Endothelial cell of umbilical vein (primary cell): ENCODE measurements at regions not wholly inside any gene's neighbourhood (a gene's known extent, or its start where the extent isn't known, plus 50 kb on each side); places are given as distances from the start of the nearest gene placed in this dataset.

Experiments
- BruUV-seq: library from RNA; stranded (reverse); fragments of 400-500 nt; replicated peaks from 2 replicates; lab custom pipeline; 2021; lab: Mats Ljungman, UMichigan
- CTCF ChIA-PET: fragments of 300-600, 350-600 bp; sonication (Branson Sonifier 250); formaldehyde crosslinking; loops from one replicate; lab custom pipeline; 2021; ENCODE audit warnings: antibody characterized with exemption, inconsistent platforms; lab: Charles Lee
- POLR2A ChIA-PET: fragments of 300-600, 350-600 bp; sonication (Branson Sonifier 250); formaldehyde crosslinking; loops from one replicate; lab custom pipeline; 2021; ENCODE audit warnings: antibody characterized with exemption, inconsistent platforms; lab: Charles Lee
- DNase-seq: peaks from one replicate; pipeline ENCODE4 v3.0.0-alpha.2; 2011; ENCODE audit warnings: low read depth, low spot score
- FAIRE-seq: peaks from 2 replicates; lab custom pipeline; 2011; peaks lifted over from hg19 to GRCh38; lab: Jason Lieb, UNC
- H2AFZ ChIP-seq: 2 replicates; pipeline ENCODE4 v1.6.0; 2012; ENCODE audit warnings: low read depth, low read length, control low read depth, inconsistent platforms
- H3K27ac ChIP-seq: 2 replicates; pipeline ENCODE4 v1.5.1; 2011; ENCODE audit warnings: low read depth, mild to moderate bottlenecking, control low read depth, low read length, moderate library complexity; ENCODE audit not compliant: insufficient read depth
- H3K27me3 ChIP-seq, 2 experiments: 2 replicates each; pipeline versions ENCODE4 v1.6.0 to v1.6.1; 2011; ENCODE audit warnings: low read length in 2 of 2, mixed read lengths in 1 of 2; ENCODE audit not compliant: control insufficient read depth in 2 of 2, insufficient read depth in 2 of 2
- H3K36me3 ChIP-seq, 2 experiments: 2 replicates in 1 of 2; 3 replicates in 1 of 2; pipeline ENCODE4 v1.5.1; 2011; ENCODE audit warnings: low read length in 2 of 2, mild to moderate bottlenecking in 1 of 2, moderate library complexity in 1 of 2; ENCODE audit not compliant: control insufficient read depth in 2 of 2, insufficient read depth in 2 of 2; ENCODE audit errors: extremely low read depth in 1 of 2
- H3K4me1 ChIP-seq: 3 replicates; pipeline ENCODE4 v1.5.1; 2011; ENCODE audit warnings: mild to moderate bottlenecking, low read length; ENCODE audit not compliant: control insufficient read depth, insufficient read depth; ENCODE audit errors: extremely low read depth
- H3K4me2 ChIP-seq: 2 replicates; pipeline ENCODE4 v1.6.1; 2011; ENCODE audit warnings: low read length, control low read depth, mixed read lengths; ENCODE audit not compliant: insufficient read depth
- H3K4me3 ChIP-seq, 3 experiments: fragments of 200-600 bp in 1 of 3; sonication (generic), shearing (Covaris generic) in 1 of 3; replicated peaks in 1 of 3; 2 replicates each; pipeline ENCODE4 v1.5.1; 2011 to 2016; ENCODE audit warnings: control low read depth in 3 of 3, low read length in 3 of 3, mild to moderate bottlenecking in 2 of 3, inconsistent platforms in 1 of 3, low read depth in 1 of 3, moderate library complexity in 1 of 3; ENCODE audit not compliant: insufficient read depth in 1 of 3
- H3K79me2 ChIP-seq: 2 replicates; pipeline ENCODE4 v1.6.0; 2012; ENCODE audit warnings: low read length, inconsistent platforms; ENCODE audit not compliant: control insufficient read depth, insufficient read depth
- H3K9ac ChIP-seq: replicated peaks from 2 replicates; pipeline ENCODE3; 2011; ENCODE audit warnings: low read length, control low read depth; ENCODE audit not compliant: insufficient read depth; ENCODE audit errors: extremely low read depth
- H3K9me1 ChIP-seq: replicated peaks from 3 replicates; pipeline ENCODE4 v1.6.0; 2011; ENCODE audit warnings: mild to moderate bottlenecking, low read length; ENCODE audit not compliant: control insufficient read depth, insufficient read depth; ENCODE audit errors: extremely low read depth
- H3K9me3 ChIP-seq: replicated peaks from 2 replicates; pipeline ENCODE4 v1.5.1; 2012; ENCODE audit warnings: low read length, inconsistent platforms; ENCODE audit not compliant: control insufficient read depth, insufficient read depth
- H4K20me1 ChIP-seq: replicated peaks from 2 replicates; pipeline ENCODE3; 2011; ENCODE audit warnings: mild to moderate bottlenecking, low read length; ENCODE audit not compliant: control insufficient read depth, insufficient read depth; ENCODE audit errors: extremely low read depth
- CTCF ChIP-seq, 2 donors: IDR thresholded peaks; 1 replicate in 1 of 2; 2 replicates in 1 of 2; pipeline ENCODE4 v1.5.1; 2011; ENCODE audit warnings: low read length in 2 of 2, mild to moderate bottlenecking in 2 of 2, moderate library complexity in 2 of 2, control low read depth in 1 of 2, inconsistent platforms in 1 of 2, low read depth in 1 of 2; ENCODE audit not compliant: insufficient read depth in 1 of 2; ENCODE audit errors: extremely low read depth in 1 of 2
- EZH2 ChIP-seq: IDR thresholded peaks from 2 replicates; pipeline ENCODE4 v1.6.1; 2012; ENCODE audit warnings: borderline replicate concordance, low read depth, mild to moderate bottlenecking, moderate library complexity, low read length, inconsistent platforms; ENCODE audit not compliant: severe bottlenecking
- FOS ChIP-seq: IDR thresholded peaks from 2 replicates; pipeline ENCODE4 v1.6.1; 2011; ENCODE audit warnings: mild to moderate bottlenecking, low read length, moderate library complexity, borderline replicate concordance; ENCODE audit not compliant: insufficient read depth
- GATA2 ChIP-seq: IDR thresholded peaks from 2 replicates; pipeline ENCODE4 v1.7.0; 2011; ENCODE audit warnings: low read depth, mild to moderate bottlenecking, moderate library complexity, mixed read lengths, low read length; ENCODE audit not compliant: insufficient read length, insufficient read depth
- JUN ChIP-seq: IDR thresholded peaks from 2 replicates; pipeline ENCODE4 v1.6.1; 2011; ENCODE audit warnings: borderline replicate concordance, low read depth; ENCODE audit not compliant: insufficient read length, insufficient read depth
- MAX ChIP-seq: IDR thresholded peaks from 2 replicates; pipeline ENCODE4 v1.6.1; 2011; ENCODE audit not compliant: insufficient read depth, insufficient read length
- MYC ChIP-seq: IDR thresholded peaks from one replicate; pipeline ENCODE4 v1.6.1; 2011; ENCODE audit warnings: mild to moderate bottlenecking, low read depth, low read length
- POLR2A ChIP-seq: IDR thresholded peaks from 2 replicates; pipeline ENCODE4 v1.6.1; 2012; ENCODE audit warnings: low read depth, mild to moderate bottlenecking, control low read depth, low read length
- POLR2AphosphoS5 ChIP-seq: IDR thresholded peaks from 2 replicates; pipeline ENCODE4 v1.6.1; 2012; ENCODE audit warnings: low read depth, mild to moderate bottlenecking, control low read depth, low read length, moderate library complexity; ENCODE audit not compliant: insufficient read depth
- dilution Hi-C: fragments of 300-500 bp; cut with MboI; formaldehyde crosslinking; loops from one replicate; pipeline ENCODE4 v1.15.0; 2019; ENCODE audit warnings: low sequenced_read_pairs; ENCODE audit not compliant: extremely low pct_ligation_motif_present
- intact Hi-C: fragments of 100-400 bp; cut with micrococcal nuclease; formaldehyde crosslinking; loops from one replicate; pipeline ENCODE4 v1.10.0; 2022

GRCh38 chr7:68977385-68978055 is 620.8 kb upstream of the AUTS2 start:
- DNase-seq (no peak), FAIRE-seq (no peak)
- Histone ChIP-seq H2AFZ (no peak overlapping the region), H3K79me2 (no peaks in the 10 kb centered on the region), H3K9me1 (no peaks in the 10 kb centered on the region), H3K4me3 (no peak overlapping the region), H3K27me3 (no peaks in the 10 kb centered on the region), H3K4me1 (no peaks in the 10 kb centered on the region), H4K20me1 (no peaks in the 10 kb centered on the region), H3K9ac (no peak overlapping the region), H3K9me3 (peaks cover 4% of the 10 kb centered on the region), H3K27ac (no peak overlapping the region), H3K36me3 (no peaks in the 10 kb centered on the region), H3K4me2 (no peak overlapping the region)
- dilution Hi-C loops (no loop called here), intact Hi-C loops (no loop called here)
- TF ChIP-seq MYC (no peak), MAX (no peak), POLR2AphosphoS5 (no peak), EZH2 (no peak), POLR2A (no peak), GATA2 (no peak), FOS (no peak), CTCF (IDR thresholded peaks at IDR 0.05; ENCODE audit: extremely low read depth in 1 of 2, insufficient read depth in 1 of 2, low read depth in 1 of 2, low read length in 2 of 2) (no peak), JUN (no peak)
- POLR2A ChIA-PET: no interaction called here
- CTCF ChIA-PET: no interaction called here
- no TSS peak for BruUV-seq
